ENCODE measurements at regions not wholly inside any gene's neighbourhood (a gene's known extent, or its start where the extent isn't known, plus 50 kb on each side); places are given as distances from the start of the nearest gene placed in this dataset.

GRCh38 chr5:57891443-57891842 is 408.8 kb upstream of the ACTBL2 start:
- TF ChIP-seq SUZ12 (IDR thresholded peaks at IDR 0.05) (no peak), FOXA1 (IDR thresholded peaks at IDR 0.05) (no peak), FOXK2 (IDR thresholded peaks at IDR 0.05) (no peak), HDGF (IDR thresholded peaks at IDR 0.05; ENCODE audit: borderline replicate concordance) (no peak), BHLHE40 (IDR thresholded peaks at IDR 0.05; ENCODE audit: borderline replicate concordance) (no peak), TARDBP (IDR thresholded peaks at IDR 0.05) (no peak), FOXM1 (IDR thresholded peaks at IDR 0.05; ENCODE audit: borderline replicate concordance) (no peak), SP1 (IDR thresholded peaks at IDR 0.05) (no peak), CTBP1 (IDR thresholded peaks at IDR 0.05; ENCODE audit: borderline replicate concordance) (no peak), ZNF384 (IDR thresholded peaks at IDR 0.05) (no peak)
